Stimulated activated naive CD8-positive, alpha-beta T cell treated with anti-CD3 and anti-CD28 coated beads, Interleukin-15, amount 100 ng/mL, for 72 hours (primary cell): ENCODE measurements at regions not wholly inside any gene's neighbourhood (a gene's known extent, or its start where the extent isn't known, plus 50 kb on each side); places are given as distances from the start of the nearest gene placed in this dataset.
A peak's percentile ranks its signal among the peaks of the same experiment; 100 is the strongest.
"Not testable (repeated sequence)": the region's sequence is repeated elsewhere in the genome, so short reads cannot be mapped to it uniquely, and the experiment has no call there.

Source experiments
- ATAC-seq: fragments of 150-1000 bp; cut with Tn5 transposase; 2 replicates; pipeline ENCODE4 v1.10.0; 2021; ENCODE audit warnings: mild to moderate bottlenecking, moderate library complexity
- DNase-seq, 2 donors: peaks; one replicate each; pipeline ENCODE4 v3.0.0; 2021 to 2022
- H3K27ac Mint-ChIP-seq, 2 donors: one replicate each; pipeline ENCODE4 v1.8.0; 2022; ENCODE audit warnings: mild to moderate bottlenecking in 2 of 2, mixed read lengths in 2 of 2, moderate library complexity in 2 of 2
- H3K27me3 Mint-ChIP-seq: one replicate; pipeline ENCODE4 v1.8.0; 2022; ENCODE audit warnings: mixed read lengths
- H3K4me1 Mint-ChIP-seq: one replicate; pipeline ENCODE4 v1.8.0; 2022; ENCODE audit warnings: mild to moderate bottlenecking, mixed read lengths
- H3K4me3 Mint-ChIP-seq, 2 donors: one replicate each; pipeline ENCODE4 v1.8.0; 2022; ENCODE audit warnings: mild to moderate bottlenecking in 2 of 2, mixed read lengths in 2 of 2, moderate library complexity in 1 of 2
- H3K9me3 Mint-ChIP-seq, 2 donors: one replicate each; pipeline ENCODE4 v1.8.0; 2022; ENCODE audit warnings: mixed read lengths in 2 of 2

GRCh38 chr5:143524338-143524945, 121.0 kb upstream of the NR3C1 start:
- ATAC-seq, result no peak
- Mint-ChIP-seq H3K4me1 (no peaks in the 10 kb centered on the region), H3K9me3 (no peaks in the 10 kb centered on the region), H3K27ac (no peak overlapping the region), H3K4me3 (no peak overlapping the region), H3K27me3 (no peaks in the 10 kb centered on the region)
- no peak for DNase-seq

- H3K4me1 Mint-ChIP-seq, result no peaks in the 10 kb centered on the region
- no peak overlapping the region for H3K4me3 Mint-ChIP-seq
- no peak overlapping the region for H3K27ac Mint-ChIP-seq
- no peaks in the 10 kb centered on the region for H3K9me3 Mint-ChIP-seq
- H3K27me3 Mint-ChIP-seq, result no peaks in the 10 kb centered on the region
- DNase-seq, result no peak
- ATAC-seq, result no peak
Observed at GRCh38 chr5:143521846-143522400, 118.4 kb upstream of the NR3C1 start.

GRCh38 chr5:143521141-143521540, 117.7 kb upstream of the NR3C1 start:
- no peaks in the 10 kb centered on the region for H3K4me1 Mint-ChIP-seq
- H3K27me3 Mint-ChIP-seq, result no peaks in the 10 kb centered on the region
- H3K27ac Mint-ChIP-seq, result no peak overlapping the region

GRCh38 chr5:143519215-143519614, 115.7 kb upstream of the NR3C1 start:
- not testable (repeated sequence) for H3K27ac Mint-ChIP-seq, ATAC-seq, H3K4me3 Mint-ChIP-seq, H3K4me1 Mint-ChIP-seq, H3K9me3 Mint-ChIP-seq, DNase-seq, H3K27me3 Mint-ChIP-seq

More at GRCh38 chr5:143521141-143521540, 117.7 kb upstream of the NR3C1 start:
- no peak for DNase-seq
- H3K4me3 Mint-ChIP-seq, result no peak overlapping the region
- no peak for ATAC-seq
- H3K9me3 Mint-ChIP-seq, result no peaks in the 10 kb centered on the region

GRCh38 chr5:143517824-143518223, 114.3 kb upstream of the NR3C1 start:
- H3K9me3 Mint-ChIP-seq, DNase-seq, H3K4me1 Mint-ChIP-seq, H3K4me3 Mint-ChIP-seq, ATAC-seq, H3K27ac Mint-ChIP-seq, H3K27me3 Mint-ChIP-seq: not testable (repeated sequence)

GRCh38 chr5:143516249-143516648, 112.8 kb upstream of the NR3C1 start:
- ATAC-seq, result no peak
- no peaks in the 10 kb centered on the region for H3K9me3 Mint-ChIP-seq
- H3K27ac Mint-ChIP-seq, result no peak overlapping the region

GRCh38 chr5:143515829-143516228, 112.3 kb upstream of the NR3C1 start:
- Mint-ChIP-seq H3K4me1 (peaks cover 6% of the 10 kb centered on the region), H3K27me3 (no peaks in the 10 kb centered on the region), H3K4me3 (no peak overlapping the region), H3K27ac (no peak overlapping the region), H3K9me3 (no peaks in the 10 kb centered on the region)
- no peak for DNase-seq
- no peak for ATAC-seq

More at GRCh38 chr5:143516249-143516648, 112.8 kb upstream of the NR3C1 start:
- Mint-ChIP-seq H3K4me1 (peaks cover 6% of the 10 kb centered on the region), H3K27me3 (no peaks in the 10 kb centered on the region), H3K4me3 (no peak overlapping the region)
- no peak for DNase-seq

- no peak for ATAC-seq
- Mint-ChIP-seq H3K9me3 (no peaks in the 10 kb centered on the region), H3K27ac (no peak overlapping the region), H3K4me3 (no peak overlapping the region), H3K4me1 (peaks cover 6% of the 10 kb centered on the region), H3K27me3 (no peaks in the 10 kb centered on the region)
- DNase-seq, result no peak
Observed at GRCh38 chr5:143514616-143515335, 111.3 kb upstream of the NR3C1 start.

- ATAC-seq (no peak), DNase-seq (no peak)
- Mint-ChIP-seq H3K27me3 (no peaks in the 10 kb centered on the region), H3K4me3 (no peak overlapping the region), H3K27ac (no peak overlapping the region), H3K9me3 (no peaks in the 10 kb centered on the region), H3K4me1 (peaks cover 6% of the 10 kb centered on the region)
Observed at GRCh38 chr5:143513720-143514119, 110.2 kb upstream of the NR3C1 start.

GRCh38 chr5:143511736-143512135, 108.2 kb upstream of the NR3C1 start:
- no peak overlapping the region for H3K4me3 Mint-ChIP-seq
- peaks cover 6% of the 10 kb centered on the region for H3K4me1 Mint-ChIP-seq
- H3K27me3 Mint-ChIP-seq, result no peaks in the 10 kb centered on the region
- no peaks in the 10 kb centered on the region for H3K9me3 Mint-ChIP-seq
- H3K27ac Mint-ChIP-seq, result no peak overlapping the region
- DNase-seq (no peak), ATAC-seq (no peak)

- Mint-ChIP-seq H3K9me3 (peaks cover 8 to 10% of the 10 kb centered on the region in 2 donors), H3K4me1 (no peaks in the 10 kb centered on the region), H3K4me3 (no peak overlapping the region), H3K27ac (peak overlapping the region in 1 of 2 donors; percentile 28), H3K27me3 (no peaks in the 10 kb centered on the region)
- ATAC-seq (no peak), DNase-seq (no peak)
Observed at GRCh38 chr5:143509758-143510221, 106.3 kb upstream of the NR3C1 start.

- Mint-ChIP-seq H3K9me3 (peaks cover 8 to 10% of the 10 kb centered on the region in 2 donors), H3K27ac (no peak overlapping the region), H3K4me1 (no peaks in the 10 kb centered on the region), H3K4me3 (no peak overlapping the region), H3K27me3 (no peaks in the 10 kb centered on the region)
- DNase-seq, result no peak
- ATAC-seq, result no peak
Observed at GRCh38 chr5:143506836-143507552, 103.5 kb upstream of the NR3C1 start.

- DNase-seq, result no peak
- no peaks in the 10 kb centered on the region for H3K4me1 Mint-ChIP-seq
- H3K27ac Mint-ChIP-seq, result no peak overlapping the region
- H3K4me3 Mint-ChIP-seq, result no peak overlapping the region
- no peaks in the 10 kb centered on the region for H3K27me3 Mint-ChIP-seq
- no peak for ATAC-seq
- H3K9me3 Mint-ChIP-seq, result peaks cover 8 to 10% of the 10 kb centered on the region in 2 donors
Observed at GRCh38 chr5:143505934-143506333, 102.4 kb upstream of the NR3C1 start.

GRCh38 chr5:143505354-143505753, 101.9 kb upstream of the NR3C1 start:
- no peaks in the 10 kb centered on the region for H3K27me3 Mint-ChIP-seq
- no peak overlapping the region for H3K4me3 Mint-ChIP-seq
- H3K27ac Mint-ChIP-seq, result no peak overlapping the region
- DNase-seq, result no peak
- ATAC-seq, result no peak
- no peaks in the 10 kb centered on the region for H3K4me1 Mint-ChIP-seq
- peaks cover 8 to 10% of the 10 kb centered on the region in 2 donors for H3K9me3 Mint-ChIP-seq

GRCh38 chr5:143501310-143502044, 98.0 kb upstream of the NR3C1 start:
- Mint-ChIP-seq H3K4me1 (no peaks in the 10 kb centered on the region), H3K4me3 (no peak overlapping the region), H3K9me3 (peaks cover 8 to 10% of the 10 kb centered on the region in 2 donors), H3K27ac (peak overlapping the region in 1 of 2 donors; percentile 12), H3K27me3 (no peaks in the 10 kb centered on the region)
- ATAC-seq, result no peak
- DNase-seq, result no peak
